ENCODE measurements at regions not wholly inside any gene's neighbourhood (a gene's known extent, or its start where the extent isn't known, plus 50 kb on each side); places are given as distances from the start of the nearest gene placed in this dataset.

DNA sequence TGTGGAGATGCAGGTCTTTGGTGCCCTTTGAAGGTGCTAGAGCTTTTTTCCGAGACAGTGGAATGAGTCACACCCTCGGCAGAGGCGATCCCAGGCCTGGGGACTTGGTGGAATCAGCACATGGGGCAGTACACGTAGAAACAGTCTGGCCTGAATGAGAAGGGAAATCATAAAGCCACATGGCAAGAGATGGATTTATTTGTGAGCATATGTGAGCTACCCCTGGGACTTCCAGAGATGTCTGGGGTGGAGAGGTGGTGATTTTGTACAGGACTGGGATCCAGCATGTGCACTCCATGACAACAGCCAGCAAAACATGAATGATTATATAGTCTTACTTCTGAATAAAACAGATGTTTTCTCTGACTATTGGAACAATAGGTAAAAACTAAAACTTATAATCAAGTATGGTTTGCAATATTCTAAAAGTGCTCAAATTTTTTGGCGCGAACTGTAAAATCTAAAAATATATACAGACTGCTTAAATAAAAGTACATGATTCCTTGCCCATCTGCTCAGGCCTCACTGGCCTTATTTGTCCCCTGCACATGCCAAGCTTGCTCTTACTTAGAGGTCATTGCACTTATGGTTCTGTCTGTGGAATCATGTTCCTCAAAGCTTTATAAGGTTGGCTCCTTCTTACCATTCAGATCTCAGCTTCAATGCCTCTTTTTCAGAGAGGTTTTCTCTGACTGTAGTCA is 54.7 kb upstream of the SMARCA2 start:
- Mint-ChIP-seq H3K4me3 (no peak overlapping the region), H3K4me1 (no peaks in the 10 kb centered on the region), H3K27ac (ENCODE audit: low read depth) (no peak overlapping the region), H3K9me3 (no peaks in the 10 kb centered on the region), H3K27me3 (no peaks in the 10 kb centered on the region), H3K36me3 (ENCODE audit: insufficient read depth) (no peaks in the 10 kb centered on the region)
- ATAC-seq (replicated peaks; ENCODE audit: extremely low read depth, poor library complexity, severe bottlenecking) = no peak
- no peak for DNase-seq (ENCODE audit: low spot score in 2 of 2)

DNA sequence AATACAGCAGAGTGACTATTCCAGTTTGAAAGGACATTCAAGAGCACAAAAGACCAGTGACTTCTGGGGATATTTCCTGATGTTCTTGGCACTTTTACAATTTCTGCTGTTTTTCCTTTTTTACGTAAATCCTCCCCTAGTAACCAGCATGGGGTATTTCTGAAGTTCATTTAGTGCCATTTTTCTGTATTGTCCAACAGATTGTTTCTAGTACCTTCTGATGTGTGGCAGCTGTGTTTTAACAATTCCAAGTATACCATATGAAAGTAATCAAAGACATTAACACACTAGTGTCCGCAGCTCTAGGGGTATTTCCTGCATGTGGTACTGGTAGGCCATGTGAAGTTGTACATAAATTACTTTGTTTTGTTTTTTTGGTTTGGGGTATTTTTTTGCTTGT is 53.0 kb upstream of the SMARCA2 start:
- Mint-ChIP-seq H3K36me3 (ENCODE audit: insufficient read depth) (no peaks in the 10 kb centered on the region), H3K4me3 (no peak overlapping the region), H3K4me1 (no peaks in the 10 kb centered on the region), H3K27ac (ENCODE audit: low read depth) (no peak overlapping the region), H3K27me3 (no peaks in the 10 kb centered on the region), H3K9me3 (no peaks in the 10 kb centered on the region)
- ATAC-seq (replicated peaks; ENCODE audit: extremely low read depth, poor library complexity, severe bottlenecking) (no peak), DNase-seq (ENCODE audit: low spot score in 2 of 2) (no peak)

GRCh38 chr9:1962588-1963106 is 52.5 kb upstream of the SMARCA2 start:
- Mint-ChIP-seq H3K9me3 (no peaks in the 10 kb centered on the region), H3K27me3 (no peaks in the 10 kb centered on the region), H3K4me3 (no peak overlapping the region), H3K27ac (ENCODE audit: low read depth) (no peak overlapping the region), H3K4me1 (no peaks in the 10 kb centered on the region), H3K36me3 (ENCODE audit: insufficient read depth) (no peaks in the 10 kb centered on the region)
- ATAC-seq (replicated peaks; ENCODE audit: extremely low read depth, poor library complexity, severe bottlenecking) (no peak), DNase-seq (ENCODE audit: low spot score in 2 of 2) (no peak)

DNA sequence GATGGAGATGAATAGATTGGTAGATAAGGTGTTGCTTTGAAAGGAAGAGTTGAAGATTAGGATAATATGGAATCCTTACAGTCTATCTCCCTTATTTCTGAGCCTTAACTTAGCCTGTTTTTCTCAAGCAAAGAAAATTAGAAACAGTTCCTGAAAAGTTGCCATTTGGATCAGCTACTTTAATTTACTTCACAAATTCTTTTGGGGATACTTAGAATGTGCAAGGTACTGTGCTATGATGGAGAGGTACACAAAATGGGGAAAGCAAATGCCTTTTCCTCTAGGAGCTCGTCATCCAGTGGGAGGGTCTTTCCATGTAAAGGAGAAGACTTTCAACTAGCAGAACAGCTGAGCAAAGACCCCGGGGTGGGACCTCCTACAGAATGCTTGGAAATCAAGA is 51.1 kb upstream of the SMARCA2 start:
- ATAC-seq (replicated peaks; ENCODE audit: extremely low read depth, poor library complexity, severe bottlenecking) (no peak), DNase-seq (ENCODE audit: low spot score in 2 of 2) (no peak)
- Mint-ChIP-seq H3K27ac (ENCODE audit: low read depth) (no peak overlapping the region), H3K9me3 (no peaks in the 10 kb centered on the region), H3K36me3 (ENCODE audit: insufficient read depth) (no peaks in the 10 kb centered on the region), H3K4me3 (no peak overlapping the region), H3K4me1 (no peaks in the 10 kb centered on the region), H3K27me3 (no peaks in the 10 kb centered on the region)
